NCI-H146 treated with DMSO at 0.1 percent for 48 hours (cell line): ENCODE measurements at regions not wholly inside any gene's neighbourhood (a gene's known extent, or its start where the extent isn't known, plus 50 kb on each side); places are given as distances from the start of the nearest gene placed in this dataset.
"Not testable (repeated sequence)": the region's sequence is repeated elsewhere in the genome, so short reads cannot be mapped to it uniquely, and the experiment has no call there.

Source experiments
- DNase-seq: peaks from one replicate; lab custom pipeline; 2025; ENCODE audit not compliant: unreplicated experiment; lab: John Stamatoyannopoulos, UW

- DNase-seq, result no peak
Measured at GRCh38 chr7:131038153-131038552, 289.5 kb upstream of the MKLN1 start.

GRCh38 chr7:131039355-131039762, 288.3 kb upstream of the MKLN1 start:
- DNase-seq, result no peak

GRCh38 chr7:131039836-131040235, 287.8 kb upstream of the MKLN1 start:
- DNase-seq, result no peak

- DNase-seq, result peak; percentile 26
Measured at GRCh38 chr7:131040467-131040932, 287.2 kb upstream of the MKLN1 start.

- not testable (repeated sequence) for DNase-seq
Measured at GRCh38 chr7:131041012-131041695, 286.5 kb upstream of the MKLN1 start.

- no peak for DNase-seq
Measured at GRCh38 chr7:131042269-131043160, 285.2 kb upstream of the MKLN1 start.

- no peak for DNase-seq
Measured at GRCh38 chr7:131045526-131045925, 282.1 kb upstream of the MKLN1 start.

- DNase-seq, result no peak
Measured at GRCh38 chr7:131046246-131046645, 281.4 kb upstream of the MKLN1 start.

GRCh38 chr7:131047651-131048304, 279.9 kb upstream of the MKLN1 start:
- DNase-seq, result no peak

GRCh38 chr7:131051304-131051703, 276.4 kb upstream of the MKLN1 start:
- DNase-seq, result no peak

- DNase-seq, result no peak
Measured at GRCh38 chr7:131052285-131052904, 275.3 kb upstream of the MKLN1 start.

GRCh38 chr7:131056007-131056406, 271.7 kb upstream of the MKLN1 start:
- no peak for DNase-seq

GRCh38 chr7:131057015-131057793, 270.5 kb upstream of the MKLN1 start:
- no peak for DNase-seq

- DNase-seq, result no peak
Measured at GRCh38 chr7:131057794-131058070, 269.9 kb upstream of the MKLN1 start.

- DNase-seq, result not testable (repeated sequence)
Measured at GRCh38 chr7:131058561-131059288, 269.0 kb upstream of the MKLN1 start.

GRCh38 chr7:131059401-131059800, 268.3 kb upstream of the MKLN1 start:
- not testable (repeated sequence) for DNase-seq

- DNase-seq, result no peak
Measured at GRCh38 chr7:131061158-131061557, 266.5 kb upstream of the MKLN1 start.

- no peak for DNase-seq
Measured at GRCh38 chr7:131061818-131062217, 265.9 kb upstream of the MKLN1 start.

GRCh38 chr7:131066635-131067034, 261.0 kb upstream of the MKLN1 start:
- DNase-seq, result no peak

- DNase-seq, result no peak
Measured at GRCh38 chr7:131067220-131067619, 260.5 kb upstream of the MKLN1 start.
